HEK293 (cell line): ENCODE measurements at regions not wholly inside any gene's neighbourhood (a gene's known extent, or its start where the extent isn't known, plus 50 kb on each side); places are given as distances from the start of the nearest gene placed in this dataset.

Experiments used
- CTCF ChIA-PET: fragments of 350-600 bp; formaldehyde crosslinking; extraction: SDS; loops from one replicate; lab custom pipeline; 2021; ENCODE audit warnings: antibody characterized with exemption; lab: Yijun Ruan, JAX
- POLR2A ChIA-PET: fragments of 300-600 bp; formaldehyde crosslinking; extraction: SDS; loops from one replicate; lab custom pipeline; 2020; ENCODE audit warnings: antibody characterized with exemption, inconsistent platforms; lab: Yijun Ruan, JAX
- H3K27ac ChIP-seq: fragments of 200-500 bp; sonication (Bioruptor generic); 2 replicates; pipeline ENCODE4 v1.5.1; 2014; ENCODE audit warnings: low read depth, low read length, control low read depth, inconsistent platforms; ENCODE audit errors: extremely low read depth
- H3K36me3 ChIP-seq, 2 experiments: fragments of 200-500 bp in 1 of 2; sonication (Bioruptor generic) in 1 of 2; 1 replicate in 1 of 2; 2 replicates in 1 of 2; pipeline ENCODE4 v1.5.1; 2014 to 2017; ENCODE audit warnings: inconsistent platforms in 2 of 2, low read length in 2 of 2; ENCODE audit not compliant: control insufficient read depth in 2 of 2, insufficient read depth in 1 of 2
- H3K4me1 ChIP-seq: fragments of 200-500 bp; sonication (Bioruptor generic); 2 replicates; pipeline ENCODE4 v1.5.1; 2014; ENCODE audit warnings: mild to moderate bottlenecking, low read length, inconsistent platforms; ENCODE audit not compliant: control insufficient read depth, insufficient read depth
- H3K4me3 ChIP-seq: 2 replicates; pipeline ENCODE4 v1.5.1; 2011; ENCODE audit warnings: low read depth, mild to moderate bottlenecking, control low read depth, low read length, moderate library complexity
- H3K9me3 ChIP-seq: fragments of 200-500 bp; sonication (Bioruptor generic); 2 replicates; pipeline ENCODE4 v1.5.1; 2014; ENCODE audit warnings: low read depth, low read length, inconsistent platforms; ENCODE audit not compliant: control insufficient read depth, insufficient read depth
- ELK4 ChIP-seq: IDR thresholded peaks from 2 replicates; pipeline ENCODE4 v1.6.1; 2011; ENCODE audit warnings: mild to moderate bottlenecking, low read depth, low read length, borderline replicate concordance
- HOXD13 ChIP-seq: sonication (generic); formaldehyde crosslinking; IDR thresholded peaks from 2 replicates; pipeline ENCODE4 v1.8.0; 2022; ENCODE audit warnings: missing genetic modification reagents, borderline replicate concordance
- KLF16 ChIP-seq: fragments of 450-650 bp; formaldehyde crosslinking; IDR thresholded peaks from 2 replicates; pipeline ENCODE4 v1.5.1; 2017; ENCODE audit warnings: missing biosample characterization, missing genetic modification characterization
- TCF7L2 ChIP-seq: IDR thresholded peaks from 2 replicates; pipeline ENCODE4 v1.6.1; 2011; ENCODE audit warnings: low read depth, mild to moderate bottlenecking, inconsistent platforms, low read length, moderate library complexity, borderline replicate concordance
- YY2 ChIP-seq: fragments of 450-650 bp; formaldehyde crosslinking; IDR thresholded peaks from 2 replicates; pipeline ENCODE4 v1.5.1; 2016; ENCODE audit warnings: missing biosample characterization, missing genetic modification characterization
- ZBTB17 ChIP-seq: fragments of 450-650 bp; formaldehyde crosslinking; IDR thresholded peaks from 2 replicates; pipeline ENCODE4 v1.5.1; 2016; ENCODE audit warnings: missing biosample characterization, missing genetic modification characterization
- ZBTB20 ChIP-seq: fragments of 450-650 bp; formaldehyde crosslinking; IDR thresholded peaks from 2 replicates; pipeline ENCODE4 v1.5.1; 2016; ENCODE audit warnings: missing biosample characterization, missing genetic modification characterization
- ZNF169 ChIP-seq: fragments of 450-650 bp; formaldehyde crosslinking; IDR thresholded peaks from 2 replicates; pipeline ENCODE4 v1.5.1; 2016; ENCODE audit warnings: missing biosample characterization, missing genetic modification characterization
- ZNF23 ChIP-seq: fragments of 450-650 bp; formaldehyde crosslinking; IDR thresholded peaks from 2 replicates; pipeline ENCODE4 v1.5.1; 2016; ENCODE audit warnings: missing biosample characterization, missing genetic modification characterization, borderline replicate concordance
- ZNF248 ChIP-seq: fragments of 450-650 bp; formaldehyde crosslinking; IDR thresholded peaks from 2 replicates; pipeline ENCODE4 v1.5.1; 2017; ENCODE audit warnings: missing biosample characterization, missing genetic modification characterization
- ZNF341 ChIP-seq: fragments of 450-650 bp; formaldehyde crosslinking; IDR thresholded peaks from 2 replicates; pipeline ENCODE4; 2016; ENCODE audit warnings: low read depth, missing biosample characterization, missing genetic modification characterization
- ZNF416 ChIP-seq: fragments of 450-650 bp; formaldehyde crosslinking; IDR thresholded peaks from 2 replicates; pipeline ENCODE4 v1.5.1; 2016; ENCODE audit warnings: missing biosample characterization, missing genetic modification characterization
- ZNF488 ChIP-seq: fragments of 450-650 bp; formaldehyde crosslinking; IDR thresholded peaks from 2 replicates; pipeline ENCODE4 v1.5.1; 2016; ENCODE audit warnings: missing biosample characterization, missing genetic modification characterization
- ZNF514 ChIP-seq: fragments of 450-650 bp; formaldehyde crosslinking; IDR thresholded peaks from 2 replicates; pipeline ENCODE4 v1.5.1; 2016; ENCODE audit warnings: missing biosample characterization, missing genetic modification characterization
- ZNF558 ChIP-seq: fragments of 450-650 bp; formaldehyde crosslinking; IDR thresholded peaks from 2 replicates; pipeline ENCODE4 v1.5.1; 2016; ENCODE audit warnings: missing biosample characterization, missing genetic modification characterization
- ZNF621 ChIP-seq: fragments of 450-650 bp; formaldehyde crosslinking; IDR thresholded peaks from 2 replicates; pipeline ENCODE4 v1.5.1; 2017; ENCODE audit warnings: missing biosample characterization, missing genetic modification characterization
- ZNF658 ChIP-seq: fragments of 450-650 bp; formaldehyde crosslinking; IDR thresholded peaks from 2 replicates; pipeline ENCODE4; 2016; ENCODE audit warnings: missing biosample characterization, missing genetic modification characterization
- ZNF843 ChIP-seq: fragments of 450-650 bp; formaldehyde crosslinking; IDR thresholded peaks from 2 replicates; pipeline ENCODE4 v1.5.1; 2016; ENCODE audit warnings: missing biosample characterization, missing genetic modification characterization
- ZSCAN16 ChIP-seq: fragments of 450-650 bp; formaldehyde crosslinking; IDR thresholded peaks from 2 replicates; pipeline ENCODE4 v1.5.1; 2016; ENCODE audit warnings: missing biosample characterization, missing genetic modification characterization
- ZXDB ChIP-seq: fragments of 450-650 bp; formaldehyde crosslinking; IDR thresholded peaks from 2 replicates; pipeline ENCODE4 v1.5.1; 2016; ENCODE audit warnings: missing biosample characterization, missing genetic modification characterization
- TF ChIP-seq, protein P1 (sequence below): fragments of 450-650 bp; formaldehyde crosslinking; conservative IDR thresholded peaks from 2 replicates; pipeline ENCODE4 v1.5.1; 2016; ENCODE audit warnings: low read depth, missing biosample characterization, missing genetic modification characterization
- TF ChIP-seq, protein P2 (sequence below): fragments of 450-650 bp; formaldehyde crosslinking; IDR thresholded peaks from 2 replicates; pipeline ENCODE4 v1.5.1; 2017; ENCODE audit warnings: missing biosample characterization, missing genetic modification characterization
- TF ChIP-seq, protein P3 (sequence below): fragments of 450-650 bp; formaldehyde crosslinking; IDR thresholded peaks from 2 replicates; pipeline ENCODE4 v1.5.1; 2016; ENCODE audit warnings: missing biosample characterization, missing genetic modification characterization, borderline replicate concordance
- TF ChIP-seq, protein P4 (sequence below): fragments of 450-650 bp; formaldehyde crosslinking; IDR thresholded peaks from 2 replicates; pipeline ENCODE4 v1.5.1; 2016; ENCODE audit warnings: missing biosample characterization, missing genetic modification characterization

GRCh38 chrX:98607739-98608138, 1724.0 kb downstream of the RPA4 start (continued):
- TF ChIP-seq, protein P1, sequence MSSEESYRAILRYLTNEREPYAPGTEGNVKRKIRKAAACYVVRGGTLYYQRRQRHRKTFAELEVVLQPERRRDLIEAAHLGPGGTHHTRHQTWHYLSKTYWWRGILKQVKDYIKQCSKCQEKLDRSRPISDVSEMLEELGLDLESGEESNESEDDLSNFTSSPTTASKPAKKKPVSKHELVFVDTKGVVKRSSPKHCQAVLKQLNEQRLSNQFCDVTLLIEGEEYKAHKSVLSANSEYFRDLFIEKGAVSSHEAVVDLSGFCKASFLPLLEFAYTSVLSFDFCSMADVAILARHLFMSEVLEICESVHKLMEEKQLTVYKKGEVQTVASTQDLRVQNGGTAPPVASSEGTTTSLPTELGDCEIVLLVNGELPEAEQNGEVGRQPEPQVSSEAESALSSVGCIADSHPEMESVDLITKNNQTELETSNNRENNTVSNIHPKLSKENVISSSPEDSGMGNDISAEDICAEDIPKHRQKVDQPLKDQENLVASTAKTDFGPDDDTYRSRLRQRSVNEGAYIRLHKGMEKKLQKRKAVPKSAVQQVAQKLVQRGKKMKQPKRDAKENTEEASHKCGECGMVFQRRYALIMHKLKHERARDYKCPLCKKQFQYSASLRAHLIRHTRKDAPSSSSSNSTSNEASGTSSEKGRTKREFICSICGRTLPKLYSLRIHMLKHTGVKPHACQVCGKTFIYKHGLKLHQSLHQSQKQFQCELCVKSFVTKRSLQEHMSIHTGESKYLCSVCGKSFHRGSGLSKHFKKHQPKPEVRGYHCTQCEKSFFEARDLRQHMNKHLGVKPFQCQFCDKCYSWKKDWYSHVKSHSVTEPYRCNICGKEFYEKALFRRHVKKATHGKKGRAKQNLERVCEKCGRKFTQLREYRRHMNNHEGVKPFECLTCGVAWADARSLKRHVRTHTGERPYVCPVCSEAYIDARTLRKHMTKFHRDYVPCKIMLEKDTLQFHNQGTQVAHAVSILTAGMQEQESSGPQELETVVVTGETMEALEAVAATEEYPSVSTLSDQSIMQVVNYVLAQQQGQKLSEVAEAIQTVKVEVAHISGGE: no peak
- TF ChIP-seq ZNF488 (tag by site-specific recombination): no peak

DNA sequence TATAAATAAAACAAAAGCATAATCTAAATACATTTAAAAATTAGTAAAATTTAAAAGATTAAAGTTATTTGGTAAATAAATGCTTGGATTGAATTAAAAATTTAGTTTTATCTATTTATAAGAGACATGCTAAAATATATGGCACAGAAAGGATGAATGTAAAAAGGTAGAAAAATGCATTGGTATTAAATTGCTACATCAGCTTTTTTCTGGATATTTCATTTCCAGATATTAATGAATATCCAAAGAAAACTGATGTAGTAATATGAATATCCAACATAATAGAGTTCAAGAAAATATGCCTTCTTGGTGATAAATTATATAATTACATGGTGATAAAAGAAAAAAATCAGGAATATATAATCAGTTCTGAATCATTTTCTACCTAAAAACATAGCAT, 1743.9 kb downstream of the RPA4 start:
- ChIA-PET POLR2A (no interaction called here), CTCF (no interaction called here)
- no peak overlapping the region for H3K27ac ChIP-seq
- H3K36me3 ChIP-seq: no peaks in the 10 kb centered on the region
- H3K9me3 ChIP-seq: no peaks in the 10 kb centered on the region
- no peak overlapping the region for H3K4me3 ChIP-seq
- H3K4me1 ChIP-seq: no peaks in the 10 kb centered on the region
- TF ChIP-seq ZSCAN16 (tag by site-specific recombination) (no peak), ZNF658 (tag by site-specific recombination) (no peak), ZBTB17 (tag by site-specific recombination) (no peak), ZNF514 (tag by site-specific recombination) (no peak), ZNF843 (no peak), ELK4 (no peak), ZNF169 (tag by site-specific recombination) (no peak)
- TF ChIP-seq, protein P2, sequence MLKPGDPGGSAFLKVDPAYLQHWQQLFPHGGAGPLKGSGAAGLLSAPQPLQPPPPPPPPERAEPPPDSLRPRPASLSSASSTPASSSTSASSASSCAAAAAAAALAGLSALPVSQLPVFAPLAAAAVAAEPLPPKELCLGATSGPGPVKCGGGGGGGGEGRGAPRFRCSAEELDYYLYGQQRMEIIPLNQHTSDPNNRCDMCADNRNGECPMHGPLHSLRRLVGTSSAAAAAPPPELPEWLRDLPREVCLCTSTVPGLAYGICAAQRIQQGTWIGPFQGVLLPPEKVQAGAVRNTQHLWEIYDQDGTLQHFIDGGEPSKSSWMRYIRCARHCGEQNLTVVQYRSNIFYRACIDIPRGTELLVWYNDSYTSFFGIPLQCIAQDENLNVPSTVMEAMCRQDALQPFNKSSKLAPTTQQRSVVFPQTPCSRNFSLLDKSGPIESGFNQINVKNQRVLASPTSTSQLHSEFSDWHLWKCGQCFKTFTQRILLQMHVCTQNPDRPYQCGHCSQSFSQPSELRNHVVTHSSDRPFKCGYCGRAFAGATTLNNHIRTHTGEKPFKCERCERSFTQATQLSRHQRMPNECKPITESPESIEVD (tag by site-specific recombination): no peak

- POLR2A ChIA-PET: no interaction called here
- Histone ChIP-seq H3K36me3 (no peaks in the 10 kb centered on the region), H3K9me3 (no peaks in the 10 kb centered on the region), H3K4me3 (no peak overlapping the region), H3K27ac (no peak overlapping the region), H3K4me1 (no peaks in the 10 kb centered on the region)
- CTCF ChIA-PET: no interaction called here
- TF ChIP-seq ZNF558: no peak
- TF ChIP-seq ZNF169 (tag by site-specific recombination): no peak
- TF ChIP-seq ZBTB20 (tag by site-specific recombination): no peak
- TF ChIP-seq TCF7L2: no peak
- TF ChIP-seq KLF16 (tag by site-specific recombination): no peak
- no peak for TF ChIP-seq YY2 (tag by site-specific recombination)
- TF ChIP-seq ZNF23 (tag by site-specific recombination): no peak
- TF ChIP-seq ZNF621 (tag by site-specific recombination): no peak
- no peak for TF ChIP-seq ZNF341 (tag by site-specific recombination)
- TF ChIP-seq, protein P3, sequence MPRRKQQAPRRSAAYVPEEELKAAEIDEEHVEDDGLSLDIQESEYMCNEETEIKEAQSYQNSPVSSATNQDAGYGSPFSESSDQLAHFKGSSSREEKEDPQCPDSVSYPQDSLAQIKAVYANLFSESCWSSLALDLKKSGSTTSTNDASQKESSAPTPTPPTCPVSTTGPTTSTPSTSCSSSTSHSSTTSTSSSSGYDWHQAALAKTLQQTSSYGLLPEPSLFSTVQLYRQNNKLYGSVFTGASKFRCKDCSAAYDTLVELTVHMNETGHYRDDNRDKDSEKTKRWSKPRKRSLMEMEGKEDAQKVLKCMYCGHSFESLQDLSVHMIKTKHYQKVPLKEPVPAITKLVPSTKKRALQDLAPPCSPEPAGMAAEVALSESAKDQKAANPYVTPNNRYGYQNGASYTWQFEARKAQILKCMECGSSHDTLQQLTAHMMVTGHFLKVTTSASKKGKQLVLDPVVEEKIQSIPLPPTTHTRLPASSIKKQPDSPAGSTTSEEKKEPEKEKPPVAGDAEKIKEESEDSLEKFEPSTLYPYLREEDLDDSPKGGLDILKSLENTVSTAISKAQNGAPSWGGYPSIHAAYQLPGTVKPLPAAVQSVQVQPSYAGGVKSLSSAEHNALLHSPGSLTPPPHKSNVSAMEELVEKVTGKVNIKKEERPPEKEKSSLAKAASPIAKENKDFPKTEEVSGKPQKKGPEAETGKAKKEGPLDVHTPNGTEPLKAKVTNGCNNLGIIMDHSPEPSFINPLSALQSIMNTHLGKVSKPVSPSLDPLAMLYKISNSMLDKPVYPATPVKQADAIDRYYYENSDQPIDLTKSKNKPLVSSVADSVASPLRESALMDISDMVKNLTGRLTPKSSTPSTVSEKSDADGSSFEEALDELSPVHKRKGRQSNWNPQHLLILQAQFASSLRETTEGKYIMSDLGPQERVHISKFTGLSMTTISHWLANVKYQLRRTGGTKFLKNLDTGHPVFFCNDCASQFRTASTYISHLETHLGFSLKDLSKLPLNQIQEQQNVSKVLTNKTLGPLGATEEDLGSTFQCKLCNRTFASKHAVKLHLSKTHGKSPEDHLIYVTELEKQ (tag by site-specific recombination): no peak
- no peak for TF ChIP-seq ZNF416 (tag by site-specific recombination)
- TF ChIP-seq, protein P4, sequence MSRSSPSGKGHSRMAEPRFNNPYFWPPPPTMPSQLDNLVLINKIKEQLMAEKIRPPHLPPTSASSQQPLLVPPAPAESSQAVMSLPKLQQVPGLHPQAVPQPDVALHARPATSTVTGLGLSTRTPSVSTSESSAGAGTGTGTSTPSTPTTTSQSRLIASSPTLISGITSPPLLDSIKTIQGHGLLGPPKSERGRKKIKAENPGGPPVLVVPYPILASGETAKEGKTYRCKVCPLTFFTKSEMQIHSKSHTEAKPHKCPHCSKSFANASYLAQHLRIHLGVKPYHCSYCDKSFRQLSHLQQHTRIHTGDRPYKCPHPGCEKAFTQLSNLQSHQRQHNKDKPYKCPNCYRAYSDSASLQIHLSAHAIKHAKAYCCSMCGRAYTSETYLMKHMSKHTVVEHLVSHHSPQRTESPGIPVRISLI (tag by site-specific recombination): no peak
- TF ChIP-seq ZNF248 (tag by site-specific recombination): no peak
- TF ChIP-seq ZXDB (tag by site-specific recombination): no peak
- no peak for TF ChIP-seq HOXD13 (CRISPR knock-in tag)
Measured at GRCh38 chrX:98637451-98637850, 1753.7 kb downstream of the RPA4 start.
